ENCODE measurements at regions not wholly inside any gene's neighbourhood (a gene's known extent, or its start where the extent isn't known, plus 50 kb on each side); places are given as distances from the start of the nearest gene placed in this dataset.
"Not testable (repeated sequence)": the region's sequence is repeated elsewhere in the genome, so short reads cannot be mapped to it uniquely, and the experiment has no call there.

DNA sequence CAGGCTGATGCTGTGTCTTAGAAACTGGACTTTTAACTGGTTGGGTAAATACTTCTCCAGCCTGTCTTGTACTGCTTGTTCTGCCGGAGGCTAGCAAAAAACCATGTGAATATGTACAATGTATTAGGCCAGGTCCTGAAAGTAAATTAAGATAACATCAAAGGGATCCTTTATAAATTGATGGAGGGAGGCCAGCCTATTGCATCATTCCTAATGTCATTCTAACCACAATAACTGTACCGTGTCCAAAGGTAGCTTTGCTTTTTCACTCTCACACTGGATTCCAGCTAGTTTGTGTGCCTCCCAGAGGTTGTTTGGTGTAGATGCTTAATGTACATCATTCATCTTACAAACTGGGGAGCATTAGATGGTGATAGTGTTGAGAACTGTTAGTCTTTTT is 91.2 kb upstream of the SEM1 start:
- TF ChIP-seq, protein P1, sequence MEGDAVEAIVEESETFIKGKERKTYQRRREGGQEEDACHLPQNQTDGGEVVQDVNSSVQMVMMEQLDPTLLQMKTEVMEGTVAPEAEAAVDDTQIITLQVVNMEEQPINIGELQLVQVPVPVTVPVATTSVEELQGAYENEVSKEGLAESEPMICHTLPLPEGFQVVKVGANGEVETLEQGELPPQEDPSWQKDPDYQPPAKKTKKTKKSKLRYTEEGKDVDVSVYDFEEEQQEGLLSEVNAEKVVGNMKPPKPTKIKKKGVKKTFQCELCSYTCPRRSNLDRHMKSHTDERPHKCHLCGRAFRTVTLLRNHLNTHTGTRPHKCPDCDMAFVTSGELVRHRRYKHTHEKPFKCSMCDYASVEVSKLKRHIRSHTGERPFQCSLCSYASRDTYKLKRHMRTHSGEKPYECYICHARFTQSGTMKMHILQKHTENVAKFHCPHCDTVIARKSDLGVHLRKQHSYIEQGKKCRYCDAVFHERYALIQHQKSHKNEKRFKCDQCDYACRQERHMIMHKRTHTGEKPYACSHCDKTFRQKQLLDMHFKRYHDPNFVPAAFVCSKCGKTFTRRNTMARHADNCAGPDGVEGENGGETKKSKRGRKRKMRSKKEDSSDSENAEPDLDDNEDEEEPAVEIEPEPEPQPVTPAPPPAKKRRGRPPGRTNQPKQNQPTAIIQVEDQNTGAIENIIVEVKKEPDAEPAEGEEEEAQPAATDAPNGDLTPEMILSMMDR (IDR thresholded peaks at IDR 0.05; ENCODE audit: low read depth, low read length, missing control alignments): no peak
- no peak for DNase-seq (ENCODE audit: low read depth)

GRCh38 chr7:96819111-96819700 is 109.6 kb upstream of the SEM1 start:
- TF ChIP-seq, protein P1 (IDR thresholded peaks at IDR 0.05; ENCODE audit: low read depth, low read length, missing control alignments): no peak
- no peak for DNase-seq (ENCODE audit: low read depth)
- H3K4me3 ChIP-seq (ENCODE audit: low read depth, low read length): no peak overlapping the region

More for the DNA sequence above, 91.2 kb upstream of the SEM1 start:
- H3K4me3 ChIP-seq (ENCODE audit: low read depth, low read length): no peak overlapping the region

- DNase-seq (ENCODE audit: low read depth); H3K4me3 ChIP-seq (ENCODE audit: low read depth, low read length): not testable (repeated sequence)
Measured at GRCh38 chr7:96821131-96821530, 111.5 kb upstream of the SEM1 start.

DNA sequence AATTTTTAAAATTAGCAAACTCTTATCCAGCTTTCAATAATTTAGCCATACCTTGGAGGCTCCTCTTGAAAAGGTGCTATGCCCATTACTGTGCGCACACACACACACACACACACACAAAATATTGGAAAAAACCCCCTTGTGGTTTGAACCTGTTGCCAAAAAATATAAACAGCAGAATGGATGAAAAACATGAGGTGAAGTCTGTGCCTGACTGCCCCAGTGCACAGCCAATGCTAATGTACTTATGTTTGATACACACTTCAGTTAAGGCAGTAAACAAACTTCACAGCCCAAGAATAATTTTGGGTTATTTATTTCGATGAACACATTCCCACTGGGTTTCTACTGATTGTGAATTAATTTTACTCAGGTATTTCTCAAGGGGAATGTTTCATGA is 113.2 kb upstream of the SEM1 start:
- TF ChIP-seq, protein P1 (IDR thresholded peaks at IDR 0.05; ENCODE audit: low read depth, low read length, missing control alignments): no peak
- DNase-seq (ENCODE audit: low read depth): no peak
- no peak overlapping the region for H3K4me3 ChIP-seq (ENCODE audit: low read depth, low read length)

GRCh38 chr7:96823274-96823673 is 113.6 kb upstream of the SEM1 start:
- TF ChIP-seq, protein P1 (IDR thresholded peaks at IDR 0.05; ENCODE audit: low read depth, low read length, missing control alignments): no peak
- no peak overlapping the region for H3K4me3 ChIP-seq (ENCODE audit: low read depth, low read length)
- DNase-seq (ENCODE audit: low read depth): no peak

DNA sequence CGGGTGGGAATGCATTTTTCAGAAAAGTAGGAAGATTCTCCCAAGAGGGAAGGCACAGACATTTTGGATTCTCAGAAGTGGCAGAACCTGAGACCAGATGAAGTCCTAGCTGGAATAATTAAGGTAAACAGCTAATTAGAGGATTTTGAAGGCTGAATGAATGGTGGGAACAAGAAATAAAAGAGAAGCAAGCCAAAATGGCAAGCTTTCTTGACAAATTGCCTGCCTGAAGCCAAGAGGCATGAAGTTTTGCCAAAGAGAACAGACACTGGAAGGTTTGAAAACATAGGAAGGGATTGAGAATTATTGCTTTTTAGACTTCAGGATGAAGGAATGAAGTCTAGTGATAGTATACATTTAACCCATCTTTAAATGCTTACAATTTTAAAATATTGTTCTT is 115.0 kb upstream of the SEM1 start:
- no peak overlapping the region for H3K4me3 ChIP-seq (ENCODE audit: low read depth, low read length)
- TF ChIP-seq, protein P1 (IDR thresholded peaks at IDR 0.05; ENCODE audit: low read depth, low read length, missing control alignments): no peak
- no peak for DNase-seq (ENCODE audit: low read depth)

- DNase-seq (ENCODE audit: low read depth): no peak
- H3K4me3 ChIP-seq (ENCODE audit: low read depth, low read length): no peak overlapping the region
- TF ChIP-seq, protein P1 (IDR thresholded peaks at IDR 0.05; ENCODE audit: low read depth, low read length, missing control alignments): no peak
Measured at GRCh38 chr7:96825285-96825684, 115.6 kb upstream of the SEM1 start.
